ENCODE measurements at regions not wholly inside any gene's neighbourhood (a gene's known extent, or its start where the extent isn't known, plus 50 kb on each side); places are given as distances from the start of the nearest gene placed in this dataset.

DNA sequence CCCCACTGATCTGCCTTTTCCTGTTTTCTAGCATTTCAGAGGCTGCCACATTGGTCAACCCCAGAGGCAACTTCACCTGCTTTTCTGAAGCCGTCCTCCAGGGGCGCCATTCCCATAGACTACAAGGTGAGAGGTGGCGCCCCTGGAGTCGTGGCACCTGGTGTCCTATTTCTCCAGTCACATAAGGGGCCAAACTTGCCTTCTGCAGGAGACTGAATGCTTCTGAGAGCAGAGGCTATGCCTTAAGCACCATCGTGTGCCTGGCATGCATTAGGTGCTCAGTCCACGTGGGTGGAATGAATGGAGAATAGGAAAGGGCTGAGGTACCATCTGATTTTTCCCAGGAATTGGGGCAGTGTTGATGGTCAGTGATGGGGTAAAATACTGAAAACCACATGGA lies 164.8 kb downstream of the HAPSTR1 start:
- no peak overlapping the region for H3K27ac ChIP-seq (ENCODE audit: low read length)
- H3K4me2 ChIP-seq (ENCODE audit: low read depth, low read length): no peak overlapping the region
- no peaks in the 10 kb centered on the region for H3K9me3 ChIP-seq (replicated peaks; ENCODE audit: insufficient read depth, low read length)
- no peaks in the 10 kb centered on the region for H3K36me3 ChIP-seq (replicated peaks; ENCODE audit: insufficient read depth, low read length)
- TF ChIP-seq, protein P1, sequence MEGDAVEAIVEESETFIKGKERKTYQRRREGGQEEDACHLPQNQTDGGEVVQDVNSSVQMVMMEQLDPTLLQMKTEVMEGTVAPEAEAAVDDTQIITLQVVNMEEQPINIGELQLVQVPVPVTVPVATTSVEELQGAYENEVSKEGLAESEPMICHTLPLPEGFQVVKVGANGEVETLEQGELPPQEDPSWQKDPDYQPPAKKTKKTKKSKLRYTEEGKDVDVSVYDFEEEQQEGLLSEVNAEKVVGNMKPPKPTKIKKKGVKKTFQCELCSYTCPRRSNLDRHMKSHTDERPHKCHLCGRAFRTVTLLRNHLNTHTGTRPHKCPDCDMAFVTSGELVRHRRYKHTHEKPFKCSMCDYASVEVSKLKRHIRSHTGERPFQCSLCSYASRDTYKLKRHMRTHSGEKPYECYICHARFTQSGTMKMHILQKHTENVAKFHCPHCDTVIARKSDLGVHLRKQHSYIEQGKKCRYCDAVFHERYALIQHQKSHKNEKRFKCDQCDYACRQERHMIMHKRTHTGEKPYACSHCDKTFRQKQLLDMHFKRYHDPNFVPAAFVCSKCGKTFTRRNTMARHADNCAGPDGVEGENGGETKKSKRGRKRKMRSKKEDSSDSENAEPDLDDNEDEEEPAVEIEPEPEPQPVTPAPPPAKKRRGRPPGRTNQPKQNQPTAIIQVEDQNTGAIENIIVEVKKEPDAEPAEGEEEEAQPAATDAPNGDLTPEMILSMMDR (IDR thresholded peaks at IDR 0.05; ENCODE audit: low read length): peak; percentile 84
- TF ChIP-seq EZH2phosphoT487 (IDR thresholded peaks at IDR 0.05; ENCODE audit: low read length): no peak
- no peak overlapping the region for H2AFZ ChIP-seq (ENCODE audit: low read length)
- H3K9me2 ChIP-seq (replicated peaks; ENCODE audit: insufficient read depth, low read length): no peaks in the 10 kb centered on the region
- H3K27me3 ChIP-seq (replicated peaks; ENCODE audit: insufficient read depth, low read length): no peaks in the 10 kb centered on the region
- no peaks in the 10 kb centered on the region for H3F3A ChIP-seq (ENCODE audit: insufficient read depth, low read length)
- no peaks in the 10 kb centered on the region for H4K20me1 ChIP-seq (ENCODE audit: insufficient read depth, low read length)
- H3K79me2 ChIP-seq (ENCODE audit: low read length): no peaks in the 10 kb centered on the region
- no peaks in the 10 kb centered on the region for H3K4me1 ChIP-seq (ENCODE audit: low read length)
- H3K4me3 ChIP-seq (ENCODE audit: low read length): no peak overlapping the region
- H3K9ac ChIP-seq (ENCODE audit: low read length): no peak overlapping the region
- DNase-seq: peak; percentile 56

DNA sequence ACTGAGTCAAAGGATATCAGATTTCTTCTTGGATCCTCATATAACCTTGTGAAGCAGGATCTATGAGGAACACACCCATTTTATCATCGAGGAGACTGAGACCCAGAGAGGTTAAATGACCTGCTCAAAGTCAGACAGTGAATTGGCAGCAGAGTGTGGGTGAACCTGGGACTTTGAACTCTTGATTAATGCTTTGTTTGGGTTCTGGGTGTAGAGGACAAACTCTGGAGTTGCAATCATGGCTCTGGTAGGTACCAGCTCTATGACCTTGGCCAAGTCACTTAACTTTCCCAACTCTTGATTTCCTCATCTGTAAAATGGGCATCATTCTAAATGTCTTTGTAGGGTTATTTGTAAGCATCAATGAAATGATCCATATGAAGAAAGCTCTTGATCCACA lies 166.4 kb downstream of the HAPSTR1 start:
- Histone ChIP-seq H3K27me3 (replicated peaks; ENCODE audit: insufficient read depth, low read length) (no peaks in the 10 kb centered on the region), H3K4me1 (ENCODE audit: low read length) (no peaks in the 10 kb centered on the region), H3K79me2 (ENCODE audit: low read length) (no peaks in the 10 kb centered on the region), H3K9me2 (replicated peaks; ENCODE audit: insufficient read depth, low read length) (no peaks in the 10 kb centered on the region), H3K27ac (ENCODE audit: low read length) (no peak overlapping the region), H3K36me3 (replicated peaks; ENCODE audit: insufficient read depth, low read length) (no peaks in the 10 kb centered on the region), H4K20me1 (ENCODE audit: insufficient read depth, low read length) (no peaks in the 10 kb centered on the region), H3F3A (ENCODE audit: insufficient read depth, low read length) (no peaks in the 10 kb centered on the region), H3K9me3 (replicated peaks; ENCODE audit: insufficient read depth, low read length) (no peaks in the 10 kb centered on the region), H3K9ac (ENCODE audit: low read length) (no peak overlapping the region), H3K4me2 (ENCODE audit: low read depth, low read length) (no peak overlapping the region), H3K4me3 (ENCODE audit: low read length) (no peak overlapping the region), H2AFZ (ENCODE audit: low read length) (no peak overlapping the region)
- no peak for DNase-seq
- TF ChIP-seq EZH2phosphoT487 (IDR thresholded peaks at IDR 0.05; ENCODE audit: low read length) (no peak), EZH2 (optimal IDR thresholded peaks at IDR 0.05; ENCODE audit: low read depth, low read length) (no peak)
- TF ChIP-seq, protein P1 (IDR thresholded peaks at IDR 0.05; ENCODE audit: low read length): no peak

DNA sequence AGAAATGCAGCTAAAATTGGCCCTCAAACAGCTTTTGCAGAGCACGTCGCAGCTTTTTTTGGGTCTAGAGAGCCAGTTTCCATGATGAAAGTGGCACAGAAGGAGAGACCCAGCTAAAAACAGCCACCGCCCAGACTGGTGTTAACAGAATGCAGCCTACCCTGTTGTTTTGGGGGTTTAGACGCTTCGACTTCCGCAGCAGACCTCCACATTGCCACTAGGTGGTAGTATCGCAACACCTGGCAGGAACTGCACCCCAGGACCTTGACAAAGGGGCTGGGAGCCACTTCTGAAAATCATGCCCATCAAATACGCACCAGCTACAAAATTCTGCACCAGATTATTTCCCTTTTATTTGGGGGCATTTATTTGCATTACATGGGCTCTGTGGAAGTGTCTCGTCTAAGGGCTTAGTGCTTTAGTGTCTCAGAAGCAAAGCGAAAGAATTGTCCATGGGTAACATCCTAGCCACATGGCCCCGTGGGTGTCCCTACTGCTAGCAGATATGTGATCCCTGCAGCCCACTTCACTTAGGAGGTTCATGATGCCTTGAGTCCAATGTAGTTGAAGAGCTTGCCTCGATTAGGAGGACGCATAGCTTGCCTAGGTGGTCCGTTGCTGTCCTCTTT lies 167.1 kb downstream of the HAPSTR1 start:
- Histone ChIP-seq H3K4me1 (ENCODE audit: low read length) (no peaks in the 10 kb centered on the region), H3K4me3 (ENCODE audit: low read length) (no peak overlapping the region), H3K79me2 (ENCODE audit: low read length) (no peaks in the 10 kb centered on the region), H3F3A (ENCODE audit: insufficient read depth, low read length) (no peaks in the 10 kb centered on the region), H3K27me3 (replicated peaks; ENCODE audit: insufficient read depth, low read length) (no peaks in the 10 kb centered on the region), H3K9me3 (replicated peaks; ENCODE audit: insufficient read depth, low read length) (no peaks in the 10 kb centered on the region), H4K20me1 (ENCODE audit: insufficient read depth, low read length) (no peaks in the 10 kb centered on the region), H2AFZ (ENCODE audit: low read length) (peak overlapping the region; percentile 23; the same call in 1 of the 2 replicates), H3K27ac (ENCODE audit: low read length) (no peak overlapping the region), H3K36me3 (replicated peaks; ENCODE audit: insufficient read depth, low read length) (no peaks in the 10 kb centered on the region), H3K9me2 (replicated peaks; ENCODE audit: insufficient read depth, low read length) (no peaks in the 10 kb centered on the region), H3K9ac (ENCODE audit: low read length) (no peak overlapping the region), H3K4me2 (ENCODE audit: low read depth, low read length) (no peak overlapping the region)
- TF ChIP-seq EZH2 (optimal IDR thresholded peaks at IDR 0.05; ENCODE audit: low read depth, low read length): no peak
- TF ChIP-seq, protein P1 (IDR thresholded peaks at IDR 0.05; ENCODE audit: low read length): peak; percentile 86
- DNase-seq: peak; percentile 68
